ENCODE measurements at regions not wholly inside any gene's neighbourhood (a gene's known extent, or its start where the extent isn't known, plus 50 kb on each side); places are given as distances from the start of the nearest gene placed in this dataset. TPM values are rescaled to one million over a fixed set of nuclear protein-coding genes. Genes with fewer than 3 reads are reported as not detected.

DNA sequence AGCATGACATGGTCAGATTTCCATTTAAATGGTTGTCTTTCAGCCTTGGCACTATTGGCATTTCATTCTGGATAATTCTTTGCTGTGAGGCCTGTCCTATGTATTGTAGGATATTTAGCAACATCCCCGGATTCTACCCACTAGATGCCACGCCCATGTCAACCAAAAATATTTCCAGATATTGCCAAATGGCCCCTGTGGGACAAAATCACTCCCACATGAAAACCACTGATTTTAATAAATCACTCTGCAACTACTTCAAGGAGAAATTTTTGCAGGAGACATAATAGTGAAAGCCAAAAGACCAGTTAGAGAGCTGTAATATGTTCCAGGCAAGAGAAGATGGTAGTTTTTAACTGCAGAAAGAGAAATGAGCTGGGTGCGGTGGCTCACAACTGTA is 55.9 kb upstream of the RARB start:
- H3K36me3 ChIP-seq (ENCODE audit: insufficient read depth, low read length): no peaks in the 10 kb centered on the region
- H3K4me3 ChIP-seq (ENCODE audit: low read depth, low read length, poor library complexity, severe bottlenecking): no peak overlapping the region
- no peak overlapping the region for H3K27ac ChIP-seq (ENCODE audit: low read depth, low read length, poor library complexity, severe bottlenecking)
- H3K4me2 ChIP-seq (ENCODE audit: low read length): no peak overlapping the region
- no peak for DNase-seq (ENCODE audit: low spot score)
- ChIA-PET POLR2A (no interaction called here), CTCF (ENCODE audit: unreplicated experiment) (no interaction called here)
- no peak overlapping the region for H2AFZ ChIP-seq (ENCODE audit: low read length)
- no TSS peak for BruUV-seq (replicated peaks)
- no peaks in the 10 kb centered on the region for H3K9me2 ChIP-seq (ENCODE audit: insufficient read depth, low read length)
- H3K79me2 ChIP-seq (ENCODE audit: insufficient read depth, low read depth, low read length): no peaks in the 10 kb centered on the region
- no peaks in the 10 kb centered on the region for H3K9me3 ChIP-seq (ENCODE audit: low read length)
- H3K4me1 ChIP-seq (ENCODE audit: insufficient read depth, low read length, poor library complexity, severe bottlenecking): no peaks in the 10 kb centered on the region
- no peaks in the 10 kb centered on the region for H4K20me1 ChIP-seq (ENCODE audit: insufficient read depth, low read length)
- intact Hi-C loops (cut with micrococcal nuclease; ENCODE audit: unreplicated experiment): no loop called here
- TF ChIP-seq EZH2phosphoT487 (IDR thresholded peaks at IDR 0.05; ENCODE audit: borderline replicate concordance, low read depth, low read length): no peak
- TF ChIP-seq, protein P1, sequence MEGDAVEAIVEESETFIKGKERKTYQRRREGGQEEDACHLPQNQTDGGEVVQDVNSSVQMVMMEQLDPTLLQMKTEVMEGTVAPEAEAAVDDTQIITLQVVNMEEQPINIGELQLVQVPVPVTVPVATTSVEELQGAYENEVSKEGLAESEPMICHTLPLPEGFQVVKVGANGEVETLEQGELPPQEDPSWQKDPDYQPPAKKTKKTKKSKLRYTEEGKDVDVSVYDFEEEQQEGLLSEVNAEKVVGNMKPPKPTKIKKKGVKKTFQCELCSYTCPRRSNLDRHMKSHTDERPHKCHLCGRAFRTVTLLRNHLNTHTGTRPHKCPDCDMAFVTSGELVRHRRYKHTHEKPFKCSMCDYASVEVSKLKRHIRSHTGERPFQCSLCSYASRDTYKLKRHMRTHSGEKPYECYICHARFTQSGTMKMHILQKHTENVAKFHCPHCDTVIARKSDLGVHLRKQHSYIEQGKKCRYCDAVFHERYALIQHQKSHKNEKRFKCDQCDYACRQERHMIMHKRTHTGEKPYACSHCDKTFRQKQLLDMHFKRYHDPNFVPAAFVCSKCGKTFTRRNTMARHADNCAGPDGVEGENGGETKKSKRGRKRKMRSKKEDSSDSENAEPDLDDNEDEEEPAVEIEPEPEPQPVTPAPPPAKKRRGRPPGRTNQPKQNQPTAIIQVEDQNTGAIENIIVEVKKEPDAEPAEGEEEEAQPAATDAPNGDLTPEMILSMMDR (conservative IDR thresholded peaks at IDR 0.05; ENCODE audit: low read length): no peak

DNA sequence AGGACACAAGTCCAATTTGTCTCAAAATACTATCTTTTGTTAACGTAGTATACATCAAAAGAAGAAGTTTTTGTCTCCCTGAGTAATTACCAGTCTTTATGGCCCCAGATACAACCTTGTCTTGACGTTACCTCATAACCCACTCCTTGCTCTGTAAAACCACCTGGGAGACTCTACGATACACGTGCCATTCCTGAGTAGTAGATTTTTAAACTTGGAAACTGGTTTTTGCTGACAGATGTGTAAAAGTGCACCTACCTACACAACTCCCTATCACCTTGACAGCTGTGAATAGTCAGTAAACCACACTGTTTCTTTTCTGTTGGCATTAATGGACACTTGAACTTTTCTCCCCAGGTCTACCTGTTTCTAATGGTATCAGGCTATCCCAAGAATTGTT is 51.7 kb upstream of the RARB start:
- no peak for DNase-seq (ENCODE audit: low spot score)
- Histone ChIP-seq H4K20me1 (ENCODE audit: insufficient read depth, low read length) (no peaks in the 10 kb centered on the region), H3K9me2 (ENCODE audit: insufficient read depth, low read length) (no peaks in the 10 kb centered on the region), H3K9me3 (ENCODE audit: low read length) (no peaks in the 10 kb centered on the region), H3K4me3 (ENCODE audit: low read depth, low read length, poor library complexity, severe bottlenecking) (no peak overlapping the region), H3K4me1 (ENCODE audit: insufficient read depth, low read length, poor library complexity, severe bottlenecking) (no peaks in the 10 kb centered on the region), H3K4me2 (ENCODE audit: low read length) (no peak overlapping the region), H3K27ac (ENCODE audit: low read depth, low read length, poor library complexity, severe bottlenecking) (no peak overlapping the region), H2AFZ (ENCODE audit: low read length) (no peak overlapping the region), H3K36me3 (ENCODE audit: insufficient read depth, low read length) (no peaks in the 10 kb centered on the region), H3K79me2 (ENCODE audit: insufficient read depth, low read depth, low read length) (no peaks in the 10 kb centered on the region)
- intact Hi-C loops (cut with micrococcal nuclease; ENCODE audit: unreplicated experiment): no loop called here
- ChIA-PET POLR2A (interaction anchor here (0.6 kb wide), 1 partner anchor 38 kb away, joined by 4 read pairs; no protein-coding TSS in a partner anchor), CTCF (ENCODE audit: unreplicated experiment) (no interaction called here)
- TF ChIP-seq EZH2phosphoT487 (IDR thresholded peaks at IDR 0.05; ENCODE audit: borderline replicate concordance, low read depth, low read length): no peak
- TF ChIP-seq, protein P1 (conservative IDR thresholded peaks at IDR 0.05; ENCODE audit: low read length): no peak
- no TSS peak for BruUV-seq (replicated peaks)

DNA sequence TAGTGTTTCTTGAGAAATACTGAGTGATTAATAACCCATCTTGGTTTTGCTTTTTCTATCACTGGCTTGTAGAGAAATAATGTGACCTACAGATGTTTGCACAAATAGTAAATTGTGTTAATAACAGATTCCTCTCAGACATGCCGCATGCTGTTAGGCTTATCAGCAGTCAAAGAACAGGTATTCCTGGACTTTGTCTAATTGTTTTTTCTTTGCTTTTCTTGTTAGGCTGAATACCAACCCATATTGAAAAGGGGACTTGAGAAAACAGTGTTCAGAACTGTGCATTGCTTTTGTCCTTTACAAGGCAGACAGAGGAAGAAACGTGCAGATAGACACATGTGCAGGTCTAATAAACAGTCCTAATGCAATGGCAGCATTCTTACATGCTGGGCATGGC is 51.0 kb upstream of the RARB start:
- ChIA-PET POLR2A (interaction anchor here (0.6 kb wide), 1 partner anchor 56 kb away, joined by 3 read pairs; no protein-coding TSS in a partner anchor), CTCF (ENCODE audit: unreplicated experiment) (no interaction called here)
- intact Hi-C loops (cut with micrococcal nuclease; ENCODE audit: unreplicated experiment): no loop called here
- Histone ChIP-seq H3K4me3 (ENCODE audit: low read depth, low read length, poor library complexity, severe bottlenecking) (no peak overlapping the region), H2AFZ (ENCODE audit: low read length) (no peak overlapping the region), H3K4me1 (ENCODE audit: insufficient read depth, low read length, poor library complexity, severe bottlenecking) (no peaks in the 10 kb centered on the region), H3K9me3 (ENCODE audit: low read length) (no peaks in the 10 kb centered on the region), H3K27ac (ENCODE audit: low read depth, low read length, poor library complexity, severe bottlenecking) (no peak overlapping the region), H4K20me1 (ENCODE audit: insufficient read depth, low read length) (no peaks in the 10 kb centered on the region), H3K9me2 (ENCODE audit: insufficient read depth, low read length) (no peaks in the 10 kb centered on the region), H3K79me2 (ENCODE audit: insufficient read depth, low read depth, low read length) (no peaks in the 10 kb centered on the region), H3K36me3 (ENCODE audit: insufficient read depth, low read length) (no peaks in the 10 kb centered on the region), H3K4me2 (ENCODE audit: low read length) (no peak overlapping the region)
- DNase-seq (ENCODE audit: low spot score): no peak
- TF ChIP-seq EZH2phosphoT487 (IDR thresholded peaks at IDR 0.05; ENCODE audit: borderline replicate concordance, low read depth, low read length): no peak
- TF ChIP-seq, protein P1 (conservative IDR thresholded peaks at IDR 0.05; ENCODE audit: low read length): no peak
- no TSS peak for BruUV-seq (replicated peaks)

Small RNAs in the stretch of these regions (small RNA-seq; reads per million reads assigned to genes)
- gene RN7SL216P: not detected
- not detected for gene RNA5SP125
- not detected for gene RNA5SP126

All from OCI-LY7 (cell line).